Endothelial cell of umbilical vein (primary cell): ENCODE measurements at regions not wholly inside any gene's neighbourhood (a gene's known extent, or its start where the extent isn't known, plus 50 kb on each side); places are given as distances from the start of the nearest gene placed in this dataset.

Experiments
- BruUV-seq: library from RNA; stranded (reverse); fragments of 400-500 nt; replicated peaks from 2 replicates; lab custom pipeline; 2021; lab: Mats Ljungman, UMichigan
- CTCF ChIA-PET: fragments of 300-600, 350-600 bp; sonication (Branson Sonifier 250); formaldehyde crosslinking; loops from one replicate; lab custom pipeline; 2021; ENCODE audit warnings: antibody characterized with exemption, inconsistent platforms; lab: Charles Lee
- POLR2A ChIA-PET: fragments of 300-600, 350-600 bp; sonication (Branson Sonifier 250); formaldehyde crosslinking; loops from one replicate; lab custom pipeline; 2021; ENCODE audit warnings: antibody characterized with exemption, inconsistent platforms; lab: Charles Lee
- DNase-seq: peaks from one replicate; pipeline ENCODE4 v3.0.0-alpha.2; 2011; ENCODE audit warnings: low read depth, low spot score
- FAIRE-seq: peaks from 2 replicates; lab custom pipeline; 2011; peaks lifted over from hg19 to GRCh38; lab: Jason Lieb, UNC
- H2AFZ ChIP-seq: 2 replicates; pipeline ENCODE4 v1.6.0; 2012; ENCODE audit warnings: low read depth, low read length, control low read depth, inconsistent platforms
- H3K27ac ChIP-seq: 2 replicates; pipeline ENCODE4 v1.5.1; 2011; ENCODE audit warnings: low read depth, mild to moderate bottlenecking, control low read depth, low read length, moderate library complexity; ENCODE audit not compliant: insufficient read depth
- H3K27me3 ChIP-seq, 2 experiments: 2 replicates each; pipeline versions ENCODE4 v1.6.0 to v1.6.1; 2011; ENCODE audit warnings: low read length in 2 of 2, mixed read lengths in 1 of 2; ENCODE audit not compliant: control insufficient read depth in 2 of 2, insufficient read depth in 2 of 2
- H3K36me3 ChIP-seq, 2 experiments: 2 replicates in 1 of 2; 3 replicates in 1 of 2; pipeline ENCODE4 v1.5.1; 2011; ENCODE audit warnings: low read length in 2 of 2, mild to moderate bottlenecking in 1 of 2, moderate library complexity in 1 of 2; ENCODE audit not compliant: control insufficient read depth in 2 of 2, insufficient read depth in 2 of 2; ENCODE audit errors: extremely low read depth in 1 of 2
- H3K4me1 ChIP-seq: 3 replicates; pipeline ENCODE4 v1.5.1; 2011; ENCODE audit warnings: mild to moderate bottlenecking, low read length; ENCODE audit not compliant: control insufficient read depth, insufficient read depth; ENCODE audit errors: extremely low read depth
- H3K4me2 ChIP-seq: 2 replicates; pipeline ENCODE4 v1.6.1; 2011; ENCODE audit warnings: low read length, control low read depth, mixed read lengths; ENCODE audit not compliant: insufficient read depth
- H3K4me3 ChIP-seq, 3 experiments: fragments of 200-600 bp in 1 of 3; sonication (generic), shearing (Covaris generic) in 1 of 3; replicated peaks in 1 of 3; 2 replicates each; pipeline ENCODE4 v1.5.1; 2011 to 2016; ENCODE audit warnings: control low read depth in 3 of 3, low read length in 3 of 3, mild to moderate bottlenecking in 2 of 3, inconsistent platforms in 1 of 3, low read depth in 1 of 3, moderate library complexity in 1 of 3; ENCODE audit not compliant: insufficient read depth in 1 of 3
- H3K79me2 ChIP-seq: 2 replicates; pipeline ENCODE4 v1.6.0; 2012; ENCODE audit warnings: low read length, inconsistent platforms; ENCODE audit not compliant: control insufficient read depth, insufficient read depth
- H3K9ac ChIP-seq: replicated peaks from 2 replicates; pipeline ENCODE3; 2011; ENCODE audit warnings: low read length, control low read depth; ENCODE audit not compliant: insufficient read depth; ENCODE audit errors: extremely low read depth
- H3K9me1 ChIP-seq: replicated peaks from 3 replicates; pipeline ENCODE4 v1.6.0; 2011; ENCODE audit warnings: mild to moderate bottlenecking, low read length; ENCODE audit not compliant: control insufficient read depth, insufficient read depth; ENCODE audit errors: extremely low read depth
- H3K9me3 ChIP-seq: replicated peaks from 2 replicates; pipeline ENCODE4 v1.5.1; 2012; ENCODE audit warnings: low read length, inconsistent platforms; ENCODE audit not compliant: control insufficient read depth, insufficient read depth
- H4K20me1 ChIP-seq: replicated peaks from 2 replicates; pipeline ENCODE3; 2011; ENCODE audit warnings: mild to moderate bottlenecking, low read length; ENCODE audit not compliant: control insufficient read depth, insufficient read depth; ENCODE audit errors: extremely low read depth
- CTCF ChIP-seq, 2 donors: IDR thresholded peaks; 1 replicate in 1 of 2; 2 replicates in 1 of 2; pipeline ENCODE4 v1.5.1; 2011; ENCODE audit warnings: low read length in 2 of 2, mild to moderate bottlenecking in 2 of 2, moderate library complexity in 2 of 2, control low read depth in 1 of 2, inconsistent platforms in 1 of 2, low read depth in 1 of 2; ENCODE audit not compliant: insufficient read depth in 1 of 2; ENCODE audit errors: extremely low read depth in 1 of 2
- EZH2 ChIP-seq: IDR thresholded peaks from 2 replicates; pipeline ENCODE4 v1.6.1; 2012; ENCODE audit warnings: borderline replicate concordance, low read depth, mild to moderate bottlenecking, moderate library complexity, low read length, inconsistent platforms; ENCODE audit not compliant: severe bottlenecking
- FOS ChIP-seq: IDR thresholded peaks from 2 replicates; pipeline ENCODE4 v1.6.1; 2011; ENCODE audit warnings: mild to moderate bottlenecking, low read length, moderate library complexity, borderline replicate concordance; ENCODE audit not compliant: insufficient read depth
- GATA2 ChIP-seq: IDR thresholded peaks from 2 replicates; pipeline ENCODE4 v1.7.0; 2011; ENCODE audit warnings: low read depth, mild to moderate bottlenecking, moderate library complexity, mixed read lengths, low read length; ENCODE audit not compliant: insufficient read length, insufficient read depth
- JUN ChIP-seq: IDR thresholded peaks from 2 replicates; pipeline ENCODE4 v1.6.1; 2011; ENCODE audit warnings: borderline replicate concordance, low read depth; ENCODE audit not compliant: insufficient read length, insufficient read depth
- MAX ChIP-seq: IDR thresholded peaks from 2 replicates; pipeline ENCODE4 v1.6.1; 2011; ENCODE audit not compliant: insufficient read depth, insufficient read length
- MYC ChIP-seq: IDR thresholded peaks from one replicate; pipeline ENCODE4 v1.6.1; 2011; ENCODE audit warnings: mild to moderate bottlenecking, low read depth, low read length
- POLR2A ChIP-seq: IDR thresholded peaks from 2 replicates; pipeline ENCODE4 v1.6.1; 2012; ENCODE audit warnings: low read depth, mild to moderate bottlenecking, control low read depth, low read length
- POLR2AphosphoS5 ChIP-seq: IDR thresholded peaks from 2 replicates; pipeline ENCODE4 v1.6.1; 2012; ENCODE audit warnings: low read depth, mild to moderate bottlenecking, control low read depth, low read length, moderate library complexity; ENCODE audit not compliant: insufficient read depth
- dilution Hi-C: fragments of 300-500 bp; cut with MboI; formaldehyde crosslinking; loops from one replicate; pipeline ENCODE4 v1.15.0; 2019; ENCODE audit warnings: low sequenced_read_pairs; ENCODE audit not compliant: extremely low pct_ligation_motif_present
- intact Hi-C: fragments of 100-400 bp; cut with micrococcal nuclease; formaldehyde crosslinking; loops from one replicate; pipeline ENCODE4 v1.10.0; 2022

GRCh38 chr11:16468735-16469453 is 112.5 kb upstream of the SOX6 start:
- no peak overlapping the region for H3K4me2 ChIP-seq
- H3K36me3 ChIP-seq = no peaks in the 10 kb centered on the region
- H3K9me1 ChIP-seq = no peaks in the 10 kb centered on the region
- H3K4me1 ChIP-seq = no peaks in the 10 kb centered on the region
- dilution Hi-C loops (no loop called here), intact Hi-C loops (no loop called here)
- CTCF ChIA-PET = interaction anchor here (1.2 kb wide), 1 partner anchor 15 kb away, joined by 4 read pairs; no protein-coding TSS in a partner anchor
- H3K9me3 ChIP-seq = no peaks in the 10 kb centered on the region
- H2AFZ ChIP-seq = no peak overlapping the region
- BruUV-seq = no TSS peak
- FAIRE-seq = no peak
- DNase-seq = no peak
- no peaks in the 10 kb centered on the region for H4K20me1 ChIP-seq
- H3K79me2 ChIP-seq = no peaks in the 10 kb centered on the region
- H3K9ac ChIP-seq = no peak overlapping the region
- POLR2A ChIA-PET = no interaction called here
- H3K4me3 ChIP-seq = no peak overlapping the region
- H3K27ac ChIP-seq = no peak overlapping the region
- no peak for TF ChIP-seq POLR2A
- TF ChIP-seq EZH2 = no peak
- TF ChIP-seq MYC = no peak
- no peak for TF ChIP-seq CTCF (IDR thresholded peaks at IDR 0.05; ENCODE audit: extremely low read depth in 1 of 2, insufficient read depth in 1 of 2, low read depth in 1 of 2, low read length in 2 of 2)
- no peak for TF ChIP-seq MAX
- no peak for TF ChIP-seq GATA2
- no peak for TF ChIP-seq JUN
- no peak for TF ChIP-seq FOS
- TF ChIP-seq POLR2AphosphoS5 = no peak
- no peaks in the 10 kb centered on the region for H3K27me3 ChIP-seq
